IPS-20b (cell line): ENCODE measurements at regions not wholly inside any gene's neighbourhood (a gene's known extent, or its start where the extent isn't known, plus 50 kb on each side); places are given as distances from the start of the nearest gene placed in this dataset.

Experiments used
- H3K27ac ChIP-seq: one replicate; pipeline ENCODE4 v1.5.1; 2013; ENCODE audit warnings: low read length
- H3K27me3 ChIP-seq: 2 replicates; pipeline ENCODE4 v1.6.1; 2013; ENCODE audit warnings: mild to moderate bottlenecking, low read length, inconsistent platforms; ENCODE audit not compliant: insufficient read depth
- H3K36me3 ChIP-seq: 2 replicates; pipeline ENCODE4 v1.6.1; 2013; ENCODE audit warnings: low read depth, mild to moderate bottlenecking, inconsistent platforms, low read length, moderate library complexity; ENCODE audit not compliant: insufficient read depth
- H3K4me1 ChIP-seq: 2 replicates; pipeline ENCODE4 v1.6.1; 2013; ENCODE audit warnings: mild to moderate bottlenecking, control low read depth, inconsistent platforms, low read length, moderate library complexity; ENCODE audit not compliant: insufficient read depth
- H3K4me3 ChIP-seq: 2 replicates; pipeline ENCODE4 v1.5.1; 2013; ENCODE audit warnings: mild to moderate bottlenecking, low read length, inconsistent platforms
- H3K9ac ChIP-seq: 2 replicates; pipeline ENCODE4 v1.6.1; 2013; ENCODE audit warnings: low read depth, mild to moderate bottlenecking, inconsistent platforms, low read length, moderate library complexity
- H3K9me3 ChIP-seq: 2 replicates; pipeline ENCODE4 v1.6.1; 2013; ENCODE audit warnings: mild to moderate bottlenecking, low read depth, low read length, inconsistent platforms; ENCODE audit not compliant: insufficient read depth

DNA sequence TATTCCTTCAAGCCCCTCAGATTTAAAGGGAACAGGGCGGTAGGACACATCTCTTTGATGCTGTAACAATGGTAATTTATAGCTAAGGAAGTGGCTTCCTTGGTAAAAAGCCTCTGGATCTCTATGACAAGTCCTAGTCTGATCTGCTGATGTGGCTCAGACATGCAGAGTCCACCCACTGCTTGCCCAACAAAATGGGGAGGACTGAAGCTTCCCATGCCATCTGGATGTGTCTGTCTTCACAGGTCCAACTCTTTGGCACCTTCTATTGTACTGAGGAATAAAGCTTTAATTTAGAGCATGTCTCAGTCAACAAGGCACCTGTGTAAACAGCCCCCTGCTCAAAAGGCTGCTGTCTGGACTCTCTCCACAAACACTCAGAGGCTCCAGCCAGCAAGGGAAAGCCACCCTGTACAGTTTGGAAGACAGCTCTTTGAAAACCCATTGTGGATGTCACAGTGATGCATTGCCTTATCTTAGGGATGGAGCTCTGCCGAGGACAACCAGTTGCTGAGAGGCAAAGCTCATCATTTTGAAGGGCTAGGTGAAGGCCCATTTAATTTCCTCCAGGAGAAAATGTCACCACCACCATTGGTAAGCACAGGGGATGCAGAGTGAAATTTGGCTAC, 348.6 kb upstream of the GRM7 start:
- H3K27me3 ChIP-seq = no peaks in the 10 kb centered on the region
- H3K4me1 ChIP-seq = no peaks in the 10 kb centered on the region
- no peak overlapping the region for H3K27ac ChIP-seq
- H3K9me3 ChIP-seq = no peaks in the 10 kb centered on the region
- no peak overlapping the region for H3K9ac ChIP-seq
- H3K4me3 ChIP-seq = no peak overlapping the region
- H3K36me3 ChIP-seq = no peaks in the 10 kb centered on the region

DNA sequence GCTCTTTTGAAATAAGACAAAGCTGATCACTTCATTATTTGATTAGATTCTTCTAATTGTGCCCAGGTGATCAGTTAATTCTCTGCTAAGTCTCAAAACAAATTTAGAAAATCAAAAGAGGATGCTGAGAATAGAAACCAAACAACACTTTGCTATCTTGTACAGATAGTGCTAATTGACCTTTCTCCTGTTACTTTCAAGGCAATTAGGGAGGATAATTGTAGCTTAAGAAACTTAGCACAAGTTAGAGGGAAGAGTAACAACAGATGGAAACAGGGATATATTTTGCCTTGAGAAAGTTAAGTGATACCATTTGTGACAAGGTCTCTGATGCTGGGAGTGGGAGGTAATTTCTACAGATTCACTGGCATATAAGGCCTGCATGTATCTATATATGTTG, 344.8 kb upstream of the GRM7 start:
- Histone ChIP-seq H3K27me3 (no peaks in the 10 kb centered on the region), H3K9ac (no peak overlapping the region), H3K36me3 (no peaks in the 10 kb centered on the region), H3K4me1 (no peaks in the 10 kb centered on the region), H3K4me3 (no peak overlapping the region), H3K27ac (no peak overlapping the region), H3K9me3 (no peaks in the 10 kb centered on the region)

DNA sequence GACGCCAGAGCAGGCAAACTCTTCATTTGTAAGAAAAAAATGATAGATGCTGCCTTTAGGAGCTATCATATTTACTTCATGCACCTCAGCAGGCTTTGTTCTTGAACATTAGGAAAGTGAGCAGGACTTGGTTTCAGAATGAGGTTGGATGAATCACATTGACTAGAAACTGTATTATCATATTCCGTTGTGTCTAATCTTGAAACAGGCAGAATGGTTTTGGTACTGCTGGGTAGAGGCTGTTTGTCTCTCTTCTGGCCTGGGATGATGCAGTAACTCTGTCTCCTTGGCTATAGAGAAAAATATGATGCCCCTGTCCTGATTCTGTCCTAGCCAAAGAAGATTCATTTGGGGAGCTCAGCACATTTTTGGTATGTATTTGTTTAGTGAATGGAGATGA, 344.2 kb upstream of the GRM7 start:
- Histone ChIP-seq H3K27ac (no peak overlapping the region), H3K4me1 (no peaks in the 10 kb centered on the region), H3K36me3 (no peaks in the 10 kb centered on the region), H3K9me3 (no peaks in the 10 kb centered on the region), H3K27me3 (no peaks in the 10 kb centered on the region), H3K4me3 (no peak overlapping the region), H3K9ac (no peak overlapping the region)

DNA sequence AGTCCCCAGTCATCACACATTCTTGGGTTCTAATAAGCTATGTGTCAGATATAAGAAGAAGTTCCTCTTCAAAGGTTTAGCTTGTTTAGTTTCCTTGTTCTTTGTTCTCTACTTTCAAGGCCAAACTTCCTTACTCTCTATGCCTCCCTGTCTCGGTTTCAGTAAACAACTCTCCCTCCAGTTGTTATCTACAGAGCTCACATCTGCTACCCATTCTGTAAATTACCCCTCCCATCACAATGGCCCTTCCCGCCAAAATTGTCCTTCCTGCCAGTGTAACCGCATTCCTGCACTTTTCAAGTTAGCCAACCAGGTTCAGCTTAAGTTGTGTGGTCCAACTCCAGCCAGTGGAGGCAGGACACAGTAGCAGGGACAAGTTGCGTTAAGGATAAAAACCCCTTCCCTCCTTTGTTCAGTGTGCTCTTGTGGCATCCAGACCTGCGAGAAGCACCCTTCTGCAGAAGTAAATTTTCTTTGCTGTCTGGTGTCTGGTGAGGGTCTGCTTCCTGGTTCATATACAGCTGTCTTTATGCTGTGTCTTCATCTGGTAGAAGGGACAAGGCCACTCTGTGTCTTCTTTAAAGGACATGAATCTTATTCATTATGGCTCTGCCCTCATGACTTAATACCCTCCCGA, 342.1 kb upstream of the GRM7 start:
- no peaks in the 10 kb centered on the region for H3K4me1 ChIP-seq
- no peak overlapping the region for H3K27ac ChIP-seq
- H3K4me3 ChIP-seq = no peak overlapping the region

DNA sequence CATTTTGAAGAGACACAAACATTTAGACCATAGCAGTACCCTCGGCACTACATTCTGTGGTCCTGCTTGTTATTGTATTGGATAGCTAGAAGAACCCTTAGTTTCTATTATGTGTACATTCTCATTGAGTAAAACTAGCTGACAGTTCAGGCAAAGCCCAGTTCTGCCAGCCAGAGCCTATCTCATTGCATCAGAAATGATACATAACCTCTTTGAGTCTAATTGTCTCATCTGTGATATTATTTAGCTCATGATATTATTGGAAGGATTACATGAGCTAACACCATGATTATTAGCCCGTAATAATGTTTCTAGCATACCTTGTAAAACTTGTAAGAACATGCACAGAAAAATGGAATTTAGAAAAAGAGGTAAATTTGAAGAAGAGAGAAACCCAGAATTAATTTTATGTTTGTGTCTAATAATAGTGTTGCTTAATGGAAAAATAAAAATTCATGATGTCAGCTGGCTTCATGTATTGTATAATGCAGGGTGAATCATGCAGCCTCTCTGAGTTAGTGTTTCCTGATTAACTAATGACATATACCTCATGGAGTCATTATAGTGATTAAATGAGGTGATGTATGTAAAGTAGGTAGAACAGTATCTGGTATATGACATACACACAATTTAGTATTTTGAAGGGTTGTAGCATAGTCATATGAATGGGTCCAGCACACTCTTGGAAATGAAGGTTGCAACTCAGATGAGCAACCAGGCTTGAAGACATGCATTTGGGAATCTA, 339.4 kb upstream of the GRM7 start:
- H3K4me1 ChIP-seq = no peaks in the 10 kb centered on the region
- no peak overlapping the region for H3K9ac ChIP-seq
- H3K9me3 ChIP-seq = no peaks in the 10 kb centered on the region
- H3K4me3 ChIP-seq = no peak overlapping the region
- no peak overlapping the region for H3K27ac ChIP-seq
- H3K36me3 ChIP-seq = no peaks in the 10 kb centered on the region
- H3K27me3 ChIP-seq = no peaks in the 10 kb centered on the region

More for the DNA sequence above, 342.1 kb upstream of the GRM7 start:
- Histone ChIP-seq H3K9ac (no peak overlapping the region), H3K9me3 (no peaks in the 10 kb centered on the region), H3K36me3 (no peaks in the 10 kb centered on the region), H3K27me3 (no peaks in the 10 kb centered on the region)

DNA sequence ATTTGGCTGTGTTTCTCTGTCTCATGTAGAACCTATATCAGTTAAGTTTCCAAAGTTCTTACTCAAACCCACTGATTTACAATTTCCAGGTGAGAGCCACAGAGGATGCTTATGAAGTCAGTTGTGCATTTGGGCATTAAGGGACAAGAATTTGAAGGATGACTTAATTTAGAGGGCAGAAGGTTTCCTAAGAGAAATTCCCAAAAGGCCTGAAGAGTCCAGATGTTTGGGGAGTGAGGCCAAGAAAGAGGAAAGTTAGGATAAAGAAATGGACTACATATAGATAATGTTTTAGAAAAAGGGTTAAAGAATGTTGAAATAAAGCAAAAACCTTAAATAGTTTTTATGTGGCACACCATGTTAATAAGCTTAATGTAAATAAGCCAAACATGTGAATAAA, 338.7 kb upstream of the GRM7 start:
- Histone ChIP-seq H3K9me3 (no peaks in the 10 kb centered on the region), H3K4me3 (no peak overlapping the region), H3K27me3 (no peaks in the 10 kb centered on the region), H3K4me1 (no peaks in the 10 kb centered on the region), H3K27ac (no peak overlapping the region), H3K36me3 (no peaks in the 10 kb centered on the region), H3K9ac (no peak overlapping the region)

DNA sequence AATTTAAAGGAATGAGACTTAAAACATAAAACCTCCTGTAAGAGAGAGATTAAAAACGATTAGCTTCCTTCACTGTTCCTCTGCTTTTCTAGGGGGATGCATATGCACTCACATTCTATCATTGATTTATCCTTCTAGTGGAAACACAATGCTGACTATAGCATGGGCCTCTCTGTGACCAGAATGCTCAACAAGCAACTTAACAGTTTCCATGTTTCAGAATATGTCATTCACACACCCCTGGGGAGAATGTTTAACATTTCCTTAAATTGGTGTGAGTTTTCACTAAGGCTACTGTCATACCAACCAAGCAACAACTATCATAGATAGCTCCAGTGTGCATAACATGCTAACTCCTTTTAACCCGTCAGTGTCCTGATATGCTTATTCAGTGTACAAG, 337.9 kb upstream of the GRM7 start:
- Histone ChIP-seq H3K27me3 (no peaks in the 10 kb centered on the region), H3K36me3 (no peaks in the 10 kb centered on the region), H3K9me3 (no peaks in the 10 kb centered on the region), H3K4me3 (no peak overlapping the region), H3K4me1 (no peaks in the 10 kb centered on the region), H3K9ac (no peak overlapping the region), H3K27ac (no peak overlapping the region)

DNA sequence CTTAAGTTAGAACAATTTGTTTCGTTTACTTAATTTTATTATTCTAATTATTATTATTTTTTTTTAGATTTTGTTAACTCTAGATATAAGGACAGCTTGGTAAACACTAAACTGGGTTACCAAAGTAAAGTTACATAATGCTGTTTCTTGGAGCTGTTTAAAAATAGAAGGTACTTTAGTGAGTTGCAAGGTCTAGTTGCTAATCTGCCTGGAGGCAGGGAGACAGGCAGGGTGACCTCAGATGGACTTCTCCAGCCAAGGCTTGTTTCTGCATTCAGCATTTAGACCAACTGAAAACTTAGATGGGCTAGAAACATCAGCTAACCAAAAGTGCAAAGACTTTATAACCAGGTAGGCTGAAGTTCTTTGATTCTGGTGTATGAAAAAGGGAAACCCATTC, 336.4 kb upstream of the GRM7 start:
- H3K27me3 ChIP-seq = no peaks in the 10 kb centered on the region
- H3K4me3 ChIP-seq = no peak overlapping the region
- H3K27ac ChIP-seq = no peak overlapping the region
- H3K4me1 ChIP-seq = no peaks in the 10 kb centered on the region
- no peaks in the 10 kb centered on the region for H3K36me3 ChIP-seq
- H3K9ac ChIP-seq = no peak overlapping the region
- no peaks in the 10 kb centered on the region for H3K9me3 ChIP-seq

DNA sequence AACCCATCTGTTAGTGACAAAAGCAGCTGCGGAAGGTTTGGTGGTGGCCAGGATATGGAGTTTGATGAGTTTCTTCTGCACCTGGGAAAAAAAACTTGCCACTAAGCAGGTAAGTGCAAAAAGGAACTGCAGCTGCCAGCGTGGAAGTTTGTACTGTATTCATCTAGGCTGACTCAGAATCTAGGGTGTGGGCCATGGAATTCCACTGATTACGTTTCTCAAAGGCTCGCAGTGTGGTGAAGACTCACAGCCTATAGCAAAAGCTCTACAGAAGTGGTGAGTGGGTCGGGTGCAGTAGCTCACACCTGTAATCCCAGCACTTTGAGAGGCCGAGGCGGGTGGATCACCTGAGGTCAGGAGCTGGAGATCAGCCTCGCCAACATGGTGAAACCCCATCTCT, 334.6 kb upstream of the GRM7 start:
- Histone ChIP-seq H3K4me1 (no peaks in the 10 kb centered on the region), H3K9me3 (no peaks in the 10 kb centered on the region), H3K4me3 (no peak overlapping the region)

DNA sequence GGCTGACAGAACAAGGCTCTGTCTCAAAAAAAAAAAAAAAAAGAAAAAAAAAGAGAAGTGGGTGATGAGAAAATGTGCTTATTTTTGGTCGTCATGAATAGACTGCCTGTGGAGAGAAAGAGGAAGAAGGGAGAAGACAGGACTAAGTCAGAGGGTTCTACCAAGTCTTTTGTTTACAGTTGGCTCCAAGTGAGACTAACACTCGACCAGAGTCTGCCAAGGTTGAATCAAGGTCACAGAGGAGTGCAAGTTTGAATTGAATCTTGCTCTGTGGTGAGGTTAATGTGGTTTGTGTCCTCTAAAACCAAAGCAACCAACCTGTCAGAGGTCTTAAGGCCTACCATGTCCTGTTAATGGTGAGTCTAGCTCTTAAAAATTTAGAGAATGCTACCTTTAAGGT, 334.1 kb upstream of the GRM7 start:
- Histone ChIP-seq H3K27ac (no peak overlapping the region), H3K4me3 (no peak overlapping the region), H3K27me3 (no peaks in the 10 kb centered on the region), H3K36me3 (no peaks in the 10 kb centered on the region), H3K9me3 (no peaks in the 10 kb centered on the region), H3K9ac (no peak overlapping the region), H3K4me1 (no peaks in the 10 kb centered on the region)

More for the DNA sequence above, 334.6 kb upstream of the GRM7 start:
- no peak overlapping the region for H3K9ac ChIP-seq
- H3K36me3 ChIP-seq = no peaks in the 10 kb centered on the region
- no peak overlapping the region for H3K27ac ChIP-seq
- H3K27me3 ChIP-seq = no peaks in the 10 kb centered on the region

DNA sequence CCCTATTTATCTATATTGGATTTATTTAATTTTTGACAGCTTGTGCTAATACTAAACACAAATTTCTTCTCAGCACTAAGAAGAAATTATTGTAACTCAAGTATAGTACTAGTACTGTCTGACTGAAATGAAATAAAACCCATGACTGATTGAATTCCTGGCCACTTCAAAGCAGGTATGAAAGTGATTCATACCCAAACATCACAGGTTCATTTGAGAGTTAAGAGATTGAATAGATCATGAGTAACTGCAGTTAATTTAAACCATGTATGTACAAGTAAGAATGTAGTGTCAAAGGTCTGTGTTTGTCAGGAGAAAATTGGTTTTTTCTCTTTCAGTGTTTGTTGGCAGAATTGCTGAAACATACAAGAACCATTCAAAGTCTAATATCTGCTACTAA, 332.0 kb upstream of the GRM7 start:
- Histone ChIP-seq H3K4me3 (no peak overlapping the region), H3K9me3 (no peaks in the 10 kb centered on the region), H3K9ac (no peak overlapping the region), H3K27me3 (no peaks in the 10 kb centered on the region), H3K4me1 (no peaks in the 10 kb centered on the region), H3K36me3 (no peaks in the 10 kb centered on the region), H3K27ac (no peak overlapping the region)

DNA sequence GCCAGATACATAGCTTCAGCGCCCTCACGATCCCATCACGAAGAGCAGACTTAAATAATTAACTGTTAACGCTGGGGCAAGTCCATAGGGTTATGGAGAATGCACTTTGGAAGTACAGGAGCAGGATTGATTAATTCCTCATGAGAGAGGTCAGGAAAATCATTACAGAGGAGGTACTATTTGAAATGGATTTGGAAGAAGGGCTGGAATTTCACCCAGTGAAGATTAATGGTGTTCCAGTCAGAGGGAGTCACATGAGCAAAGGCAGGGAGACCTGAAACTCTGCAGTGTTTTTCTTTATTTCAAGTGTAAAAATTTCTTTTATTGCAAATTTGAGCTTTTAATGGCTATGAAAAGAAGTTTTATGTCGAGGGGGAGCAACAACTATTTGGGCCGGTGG, 329.8 kb upstream of the GRM7 start:
- H3K9me3 ChIP-seq = no peaks in the 10 kb centered on the region
- no peaks in the 10 kb centered on the region for H3K27me3 ChIP-seq
- no peak overlapping the region for H3K27ac ChIP-seq
- H3K4me3 ChIP-seq = no peak overlapping the region
- H3K9ac ChIP-seq = no peak overlapping the region
- H3K4me1 ChIP-seq = no peaks in the 10 kb centered on the region
- H3K36me3 ChIP-seq = no peaks in the 10 kb centered on the region
